SK-N-SH (cell line): ENCODE measurements at regions not wholly inside any gene's neighbourhood (a gene's known extent, or its start where the extent isn't known, plus 50 kb on each side); places are given as distances from the start of the nearest gene placed in this dataset.
A peak's percentile ranks its signal among the peaks of the same experiment; 100 is the strongest.

ENCODE experiments used
- CTCF ChIA-PET: fragments of 300-600, 350-600 bp; formaldehyde crosslinking; extraction: SDS; loops from one replicate; lab custom pipeline; 2021; lab: Yijun Ruan, JAX
- POLR2A ChIA-PET: fragments of 350-600 bp; sonication (Branson Sonifier 250); formaldehyde crosslinking; extraction: SDS; loops from one replicate; lab custom pipeline; 2020; ENCODE audit warnings: antibody characterized with exemption, inconsistent platforms; lab: Yijun Ruan, JAX
- DNase-seq: peaks from one replicate; pipeline ENCODE4 v3.0.0; 2012
- H2AFZ ChIP-seq: fragments of 200-600 bp; sonication (generic); 2 replicates; pipeline ENCODE4 v1.8.1; 2016; ENCODE audit warnings: antibody characterized with exemption, mild to moderate bottlenecking, low read depth
- H3F3A ChIP-seq: fragments of 200-600 bp; sonication (generic); replicated peaks from 2 replicates; pipeline ENCODE3; 2016; ENCODE audit warnings: antibody characterized with exemption, mild to moderate bottlenecking; ENCODE audit not compliant: insufficient read depth
- H3K27ac ChIP-seq, 2 experiments: fragments of 200-500 bp in 1 of 2; fragments of 200-600 bp in 1 of 2; sonication (Bioruptor generic) in 1 of 2; sonication (generic), shearing (Covaris generic) in 1 of 2; 2 replicates each; pipeline versions ENCODE4 v1.5.1 to v1.6.1; 2014 to 2016; ENCODE audit warnings: low read depth in 2 of 2, inconsistent platforms in 1 of 2, low read length in 1 of 2, mild to moderate bottlenecking in 1 of 2, mixed read lengths in 1 of 2
- H3K27me3 ChIP-seq: fragments of 200-600 bp; sonication (generic), shearing (Covaris generic); 2 replicates; pipeline ENCODE4 v1.6.1; 2016; ENCODE audit warnings: mixed run types; ENCODE audit not compliant: insufficient read depth
- H3K36me3 ChIP-seq, 2 experiments: fragments of 200-500 bp in 1 of 2; fragments of 200-600 bp in 1 of 2; sonication (Bioruptor generic) in 1 of 2; sonication (generic) in 1 of 2; replicated peaks in 1 of 2; 2 replicates each; pipeline versions ENCODE3 to v1.5.1; 2014 to 2016; ENCODE audit warnings: low read length in 1 of 2, mild to moderate bottlenecking in 1 of 2; ENCODE audit not compliant: insufficient read depth in 2 of 2, control insufficient read depth in 1 of 2
- H3K4me1 ChIP-seq, 2 experiments: fragments of 200-500 bp in 1 of 2; fragments of 200-600 bp in 1 of 2; sonication (Bioruptor generic) in 1 of 2; sonication (generic), shearing (Covaris generic) in 1 of 2; 2 replicates each; pipeline versions ENCODE4 v1.5.1 to v1.6.1; 2014 to 2016; ENCODE audit warnings: low read depth in 1 of 2, low read length in 1 of 2, mixed run types in 1 of 2; ENCODE audit not compliant: insufficient read depth in 2 of 2, control insufficient read depth in 1 of 2
- H3K4me2 ChIP-seq: fragments of 200-600 bp; sonication (generic), shearing (Covaris generic); 2 replicates; pipeline ENCODE4 v1.6.1; 2017; ENCODE audit warnings: mixed run types
- H3K4me3 ChIP-seq, 2 experiments: fragments of 200-500 bp in 1 of 2; fragments of 200-600 bp in 1 of 2; sonication (Bioruptor generic) in 1 of 2; sonication (generic), shearing (Covaris generic) in 1 of 2; 2 replicates each; pipeline versions ENCODE4 v1.5.1 to v1.8.1; 2014 to 2016; ENCODE audit warnings: low read depth in 2 of 2, inconsistent platforms in 1 of 2, low read length in 1 of 2, mild to moderate bottlenecking in 1 of 2, mixed read lengths in 1 of 2, moderate library complexity in 1 of 2
- H3K79me2 ChIP-seq: fragments of 200-600 bp; sonication (generic); 2 replicates; pipeline ENCODE4 v1.8.1; 2017; ENCODE audit warnings: mild to moderate bottlenecking; ENCODE audit not compliant: insufficient read depth
- H3K9ac ChIP-seq: fragments of 200-600 bp; sonication (generic); 2 replicates; pipeline ENCODE4 v1.6.1; 2017; ENCODE audit warnings: mixed run types
- H3K9me2 ChIP-seq: fragments of 200-600 bp; sonication (generic); 2 replicates; pipeline ENCODE4 v1.6.1; 2017; ENCODE audit warnings: mixed run types
- H3K9me3 ChIP-seq: fragments of 200-600 bp; sonication (generic); 2 replicates; pipeline ENCODE4 v1.6.1; 2017; ENCODE audit warnings: mixed run types, mild to moderate bottlenecking, moderate library complexity
- H4K20me1 ChIP-seq: fragments of 200-600 bp; sonication (generic); 2 replicates; pipeline ENCODE4 v1.6.1; 2017; ENCODE audit warnings: mild to moderate bottlenecking, mixed run types; ENCODE audit not compliant: insufficient read depth
- CTCF ChIP-seq: fragments of 200-600 bp; sonication (generic); IDR thresholded peaks from 2 replicates; pipeline ENCODE4 v1.6.1; 2017; ENCODE audit warnings: antibody characterized with exemption, mild to moderate bottlenecking, moderate library complexity
- ELF1 ChIP-seq: IDR thresholded peaks from 2 replicates; pipeline ENCODE4 v1.4.0; 2012
- EP300 ChIP-seq, 2 experiments: IDR thresholded peaks; 2 replicates each; pipeline versions ENCODE4 v1.4.0 to v1.6.1; 2012; ENCODE audit warnings: borderline replicate concordance in 1 of 2, low read depth in 1 of 2, low read length in 1 of 2
- FOSL2 ChIP-seq: IDR thresholded peaks from 2 replicates; pipeline ENCODE4 v1.4.0; 2012; ENCODE audit warnings: low read depth, mild to moderate bottlenecking, moderate library complexity, borderline replicate concordance
- FOXJ3 ChIP-seq: sonication (generic); formaldehyde crosslinking; IDR thresholded peaks from 2 replicates; pipeline ENCODE4 v1.5.1; 2020; ENCODE audit warnings: mild to moderate bottlenecking, missing genetic modification reagents
- GABPA ChIP-seq: IDR thresholded peaks from 2 replicates; pipeline ENCODE4 v1.4.0; 2012; ENCODE audit warnings: low read depth, mild to moderate bottlenecking
- JUND ChIP-seq: IDR thresholded peaks from 2 replicates; pipeline ENCODE4 v1.4.0; 2012
- POLR2AphosphoS5 ChIP-seq: IDR thresholded peaks from 2 replicates; pipeline ENCODE4 v1.6.1; 2012; ENCODE audit warnings: low read depth, low read length
- RAD21 ChIP-seq: IDR thresholded peaks from 2 replicates; pipeline ENCODE4 v1.6.1; 2012; ENCODE audit warnings: mild to moderate bottlenecking, low read length
- REST ChIP-seq: IDR thresholded peaks from 2 replicates; pipeline ENCODE4 v1.6.1; 2012; ENCODE audit warnings: mild to moderate bottlenecking, low read depth, low read length, moderate library complexity
- TCF12 ChIP-seq: IDR thresholded peaks from 2 replicates; pipeline ENCODE4 v1.4.0; 2012
- WGBS: methylation state at CpG from one replicate; pipeline ENCODE4 v1.1.6; 2017; ENCODE audit warnings: low lambda C conversion rate; 5-methylcytosine and 5-hydroxymethylcytosine counted together
- TF ChIP-seq, protein P1 (sequence below): IDR thresholded peaks from 2 replicates; pipeline ENCODE4 v1.4.0; 2012; ENCODE audit warnings: low read depth, borderline replicate concordance
- TF ChIP-seq, protein P2 (sequence below): IDR thresholded peaks from 2 replicates; pipeline ENCODE4 v1.4.0; 2012; ENCODE audit warnings: low read depth, borderline replicate concordance

- TF ChIP-seq TCF12 (peak; percentile 89), FOXJ3 (CRISPR knock-in tag) (no peak), GABPA (no peak), EP300 (IDR thresholded peaks at IDR 0.05; ENCODE audit: borderline replicate concordance in 1 of 2, low read depth in 1 of 2, low read length in 1 of 2) (peak; percentile 49 to 85; a peak in 3 of 4 replicates), JUND (peak; percentile 49), REST (no peak), ELF1 (peak; percentile 33; the same call in 1 of the 2 replicates)
Measured at GRCh38 chr6:146905181-146905704, 299.0 kb upstream of the STXBP5 start (continued).

DNA sequence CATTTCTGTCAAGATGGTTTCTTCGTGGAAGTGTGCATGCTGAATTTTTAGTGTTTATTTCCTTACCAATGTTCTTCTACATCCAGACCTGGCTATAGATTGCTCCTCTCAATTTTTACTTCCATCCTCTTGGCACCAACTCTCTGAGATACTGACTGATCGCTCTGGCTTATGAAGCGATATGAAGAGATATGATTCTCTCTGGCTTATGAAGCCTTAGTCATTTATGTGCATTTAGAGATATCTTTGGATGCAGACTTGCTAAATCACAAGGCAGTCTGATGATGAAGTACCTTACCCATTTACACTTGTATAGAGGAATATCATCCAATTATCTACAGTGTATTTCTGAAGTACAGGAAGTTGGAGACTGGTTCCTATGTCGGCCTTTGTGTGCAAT, 295.4 kb upstream of the STXBP5 start:
- Histone ChIP-seq H3K36me3 (no peaks in the 10 kb centered on the region), H3K9me3 (no peaks in the 10 kb centered on the region), H3K9ac (no peak overlapping the region), H2AFZ (no peak overlapping the region), H3K9me2 (no peaks in the 10 kb centered on the region), H3K27ac (no peak overlapping the region), H3K4me2 (no peak overlapping the region), H4K20me1 (no peaks in the 10 kb centered on the region), H3F3A (peaks cover 24% of the 10 kb centered on the region), H3K4me3 (no peak overlapping the region), H3K27me3 (no peaks in the 10 kb centered on the region), H3K79me2 (peaks cover 7% of the 10 kb centered on the region; the same call in 1 of the 2 replicates), H3K4me1 (peaks cover 14 to 24% of the 10 kb centered on the region in 2 experiments)
- DNase-seq: no peak
- ChIA-PET CTCF (no interaction called here), POLR2A (no interaction called here)
- TF ChIP-seq, protein P1, sequence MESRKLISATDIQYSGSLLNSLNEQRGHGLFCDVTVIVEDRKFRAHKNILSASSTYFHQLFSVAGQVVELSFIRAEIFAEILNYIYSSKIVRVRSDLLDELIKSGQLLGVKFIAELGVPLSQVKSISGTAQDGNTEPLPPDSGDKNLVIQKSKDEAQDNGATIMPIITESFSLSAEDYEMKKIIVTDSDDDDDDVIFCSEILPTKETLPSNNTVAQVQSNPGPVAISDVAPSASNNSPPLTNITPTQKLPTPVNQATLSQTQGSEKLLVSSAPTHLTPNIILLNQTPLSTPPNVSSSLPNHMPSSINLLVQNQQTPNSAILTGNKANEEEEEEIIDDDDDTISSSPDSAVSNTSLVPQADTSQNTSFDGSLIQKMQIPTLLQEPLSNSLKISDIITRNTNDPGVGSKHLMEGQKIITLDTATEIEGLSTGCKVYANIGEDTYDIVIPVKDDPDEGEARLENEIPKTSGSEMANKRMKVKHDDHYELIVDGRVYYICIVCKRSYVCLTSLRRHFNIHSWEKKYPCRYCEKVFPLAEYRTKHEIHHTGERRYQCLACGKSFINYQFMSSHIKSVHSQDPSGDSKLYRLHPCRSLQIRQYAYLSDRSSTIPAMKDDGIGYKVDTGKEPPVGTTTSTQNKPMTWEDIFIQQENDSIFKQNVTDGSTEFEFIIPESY: no peak
- TF ChIP-seq CTCF (no peak), FOSL2 (no peak), RAD21 (no peak), POLR2AphosphoS5 (no peak)
- TF ChIP-seq, protein P2, sequence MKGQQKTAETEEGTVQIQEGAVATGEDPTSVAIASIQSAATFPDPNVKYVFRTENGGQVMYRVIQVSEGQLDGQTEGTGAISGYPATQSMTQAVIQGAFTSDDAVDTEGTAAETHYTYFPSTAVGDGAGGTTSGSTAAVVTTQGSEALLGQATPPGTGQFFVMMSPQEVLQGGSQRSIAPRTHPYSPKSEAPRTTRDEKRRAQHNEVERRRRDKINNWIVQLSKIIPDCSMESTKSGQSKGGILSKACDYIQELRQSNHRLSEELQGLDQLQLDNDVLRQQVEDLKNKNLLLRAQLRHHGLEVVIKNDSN: no peak
- WGBS: 89% methylated on average over 4 of the region's 4 CpGs
